ENCODE measurements at regions not wholly inside any gene's neighbourhood (a gene's known extent, or its start where the extent isn't known, plus 50 kb on each side); places are given as distances from the start of the nearest gene placed in this dataset.

GRCh38 chrX:149284616-149285015 is 220.5 kb downstream of the IDS start:
- TF ChIP-seq, protein P1, sequence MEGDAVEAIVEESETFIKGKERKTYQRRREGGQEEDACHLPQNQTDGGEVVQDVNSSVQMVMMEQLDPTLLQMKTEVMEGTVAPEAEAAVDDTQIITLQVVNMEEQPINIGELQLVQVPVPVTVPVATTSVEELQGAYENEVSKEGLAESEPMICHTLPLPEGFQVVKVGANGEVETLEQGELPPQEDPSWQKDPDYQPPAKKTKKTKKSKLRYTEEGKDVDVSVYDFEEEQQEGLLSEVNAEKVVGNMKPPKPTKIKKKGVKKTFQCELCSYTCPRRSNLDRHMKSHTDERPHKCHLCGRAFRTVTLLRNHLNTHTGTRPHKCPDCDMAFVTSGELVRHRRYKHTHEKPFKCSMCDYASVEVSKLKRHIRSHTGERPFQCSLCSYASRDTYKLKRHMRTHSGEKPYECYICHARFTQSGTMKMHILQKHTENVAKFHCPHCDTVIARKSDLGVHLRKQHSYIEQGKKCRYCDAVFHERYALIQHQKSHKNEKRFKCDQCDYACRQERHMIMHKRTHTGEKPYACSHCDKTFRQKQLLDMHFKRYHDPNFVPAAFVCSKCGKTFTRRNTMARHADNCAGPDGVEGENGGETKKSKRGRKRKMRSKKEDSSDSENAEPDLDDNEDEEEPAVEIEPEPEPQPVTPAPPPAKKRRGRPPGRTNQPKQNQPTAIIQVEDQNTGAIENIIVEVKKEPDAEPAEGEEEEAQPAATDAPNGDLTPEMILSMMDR (IDR thresholded peaks at IDR 0.05) = no peak
- H3K27me3 ChIP-seq (ENCODE audit: control insufficient read depth, insufficient read depth, low read length) = no peaks in the 10 kb centered on the region

DNA sequence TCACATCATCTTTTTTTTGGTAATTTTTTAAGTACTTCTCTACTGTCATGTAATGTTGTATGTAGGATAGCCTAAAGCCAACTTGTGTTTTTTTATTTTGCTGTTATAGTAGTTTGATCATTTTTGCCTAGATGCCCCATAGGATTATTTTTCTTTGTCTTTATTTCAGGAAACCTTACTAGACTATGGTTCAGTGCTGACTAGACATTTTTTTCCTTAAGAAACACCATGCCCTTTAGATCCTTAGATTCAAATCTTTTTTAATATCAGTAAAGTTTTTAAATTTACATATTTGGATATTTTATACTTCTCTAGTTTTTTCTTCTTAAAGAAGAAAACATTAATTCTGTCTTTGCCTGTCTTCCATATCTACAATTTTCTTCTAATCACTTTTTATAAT is 221.3 kb downstream of the IDS start:
- H3K36me3 ChIP-seq (ENCODE audit: control insufficient read depth, insufficient read depth, low read length) = no peaks in the 10 kb centered on the region
- TF ChIP-seq, protein P1 (IDR thresholded peaks at IDR 0.05) = no peak
- H3K79me2 ChIP-seq = no peaks in the 10 kb centered on the region
- no peak overlapping the region for H3K4me3 ChIP-seq (ENCODE audit: low read depth, low read length)
- no peak overlapping the region for H3K27ac ChIP-seq
- no peak overlapping the region for H3K4me2 ChIP-seq (ENCODE audit: low read length)
- H3K4me1 ChIP-seq = no peaks in the 10 kb centered on the region
- H2AFZ ChIP-seq = no peak overlapping the region
- H3K27me3 ChIP-seq (ENCODE audit: control insufficient read depth, insufficient read depth, low read length) = no peaks in the 10 kb centered on the region
- no peak overlapping the region for H3K9ac ChIP-seq
- H3K9me3 ChIP-seq (ENCODE audit: control insufficient read depth, low read length) = no peaks in the 10 kb centered on the region

More at GRCh38 chrX:149284616-149285015, 220.5 kb downstream of the IDS start:
- no peaks in the 10 kb centered on the region for H3K9me3 ChIP-seq (ENCODE audit: control insufficient read depth, low read length)
- H3K36me3 ChIP-seq (ENCODE audit: control insufficient read depth, insufficient read depth, low read length) = no peaks in the 10 kb centered on the region
- no peaks in the 10 kb centered on the region for H3K79me2 ChIP-seq
- no peak overlapping the region for H3K27ac ChIP-seq
- no peak overlapping the region for H2AFZ ChIP-seq
- H3K4me3 ChIP-seq (ENCODE audit: low read depth, low read length) = no peak overlapping the region
- H3K4me1 ChIP-seq = no peaks in the 10 kb centered on the region
- no peak overlapping the region for H3K4me2 ChIP-seq (ENCODE audit: low read length)
- no peak overlapping the region for H3K9ac ChIP-seq

- no peaks in the 10 kb centered on the region for H3K27me3 ChIP-seq (ENCODE audit: control insufficient read depth, insufficient read depth, low read length)
- H3K9me3 ChIP-seq (ENCODE audit: control insufficient read depth, low read length) = no peaks in the 10 kb centered on the region
- H2AFZ ChIP-seq = no peak overlapping the region
- TF ChIP-seq, protein P1 (IDR thresholded peaks at IDR 0.05) = no peak
- no peak overlapping the region for H3K4me3 ChIP-seq (ENCODE audit: low read depth, low read length)
- no peak overlapping the region for H3K27ac ChIP-seq
- no peaks in the 10 kb centered on the region for H3K79me2 ChIP-seq
- no peak overlapping the region for H3K4me2 ChIP-seq (ENCODE audit: low read length)
- no peak overlapping the region for H3K9ac ChIP-seq
- H3K36me3 ChIP-seq (ENCODE audit: control insufficient read depth, insufficient read depth, low read length) = no peaks in the 10 kb centered on the region
- H3K4me1 ChIP-seq = no peaks in the 10 kb centered on the region
These were observed 222.2 kb downstream of the IDS start for GRCh38 chrX:149282909-149283308.

GRCh38 chrX:149280011-149280410 is 225.1 kb downstream of the IDS start:
- Histone ChIP-seq H3K36me3 (ENCODE audit: control insufficient read depth, insufficient read depth, low read length) (no peaks in the 10 kb centered on the region), H3K4me1 (no peaks in the 10 kb centered on the region), H3K9me3 (ENCODE audit: control insufficient read depth, low read length) (no peaks in the 10 kb centered on the region), H3K9ac (no peak overlapping the region), H3K27ac (no peak overlapping the region), H3K79me2 (no peaks in the 10 kb centered on the region), H2AFZ (no peak overlapping the region), H3K27me3 (ENCODE audit: control insufficient read depth, insufficient read depth, low read length) (no peaks in the 10 kb centered on the region), H3K4me3 (ENCODE audit: low read depth, low read length) (no peak overlapping the region), H3K4me2 (ENCODE audit: low read length) (no peak overlapping the region)
- TF ChIP-seq, protein P1 (IDR thresholded peaks at IDR 0.05) = no peak

DNA sequence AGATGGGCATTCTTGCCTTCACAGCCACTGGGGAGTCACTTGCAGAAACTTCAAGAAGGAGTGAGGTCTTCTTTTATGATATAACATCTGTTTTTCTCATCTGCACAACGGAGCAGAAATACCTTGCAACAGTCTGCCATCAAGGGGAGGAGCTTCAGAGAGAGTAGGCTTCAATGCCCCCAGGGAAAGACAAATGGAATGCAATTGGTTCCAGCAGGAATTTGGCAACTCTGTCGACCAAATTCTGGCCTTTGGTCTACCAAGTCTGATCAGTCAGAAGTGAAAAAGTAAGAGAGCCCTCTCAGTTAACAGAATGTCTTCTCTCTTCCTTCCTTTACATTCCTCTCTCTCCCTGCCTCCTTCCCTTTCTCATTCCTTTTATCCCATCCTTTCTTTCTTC is 229.3 kb downstream of the IDS start:
- Histone ChIP-seq H3K9ac (no peak overlapping the region), H2AFZ (no peak overlapping the region), H3K9me3 (ENCODE audit: control insufficient read depth, low read length) (no peaks in the 10 kb centered on the region), H3K4me2 (ENCODE audit: low read length) (no peak overlapping the region), H3K79me2 (no peaks in the 10 kb centered on the region), H3K4me1 (no peaks in the 10 kb centered on the region), H3K36me3 (ENCODE audit: control insufficient read depth, insufficient read depth, low read length) (no peaks in the 10 kb centered on the region), H3K27ac (no peak overlapping the region), H3K27me3 (ENCODE audit: control insufficient read depth, insufficient read depth, low read length) (no peaks in the 10 kb centered on the region), H3K4me3 (ENCODE audit: low read depth, low read length) (no peak overlapping the region)
- TF ChIP-seq, protein P1 (IDR thresholded peaks at IDR 0.05) = no peak

Data from parathyroid adenoma (tissue), 2 donors.